WTC11 (cell line): ENCODE measurements at regions not wholly inside any gene's neighbourhood (a gene's known extent, or its start where the extent isn't known, plus 50 kb on each side); places are given as distances from the start of the nearest gene placed in this dataset.

Experiments used
- ATAC-seq: fragments of 200-7000 bp; cut with Tn5 transposase; 2 replicates; pipeline ENCODE4 v1.10.0; 2021; ENCODE audit warnings: mild to moderate bottlenecking, moderate library complexity
- CTCF ChIA-PET: fragments of 300-600 bp; sonication (Branson Sonifier 250); formaldehyde crosslinking; loops from one replicate; lab custom pipeline; 2021; ENCODE audit warnings: antibody characterized with exemption; lab: Charles Lee
- POLR2A ChIA-PET: fragments of 350-600 bp; sonication (Branson Sonifier 250); formaldehyde crosslinking; loops from one replicate; lab custom pipeline; 2021; ENCODE audit warnings: antibody characterized with exemption; lab: Charles Lee
- DNase-seq: peaks from one replicate; pipeline ENCODE4 v3.0.0; 2021; ENCODE audit warnings: low spot score
- H3K27ac Mint-ChIP-seq: 2 replicates; pipeline ENCODE4 v1.8.0; 2021; ENCODE audit warnings: mixed read lengths
- H3K27me3 Mint-ChIP-seq: 2 replicates; pipeline ENCODE4 v1.8.0; 2021; ENCODE audit warnings: low read depth, mild to moderate bottlenecking, moderate library complexity, mixed read lengths
- H3K36me3 Mint-ChIP-seq: 2 replicates; pipeline ENCODE4 v1.8.0; 2021; ENCODE audit warnings: mixed read lengths
- H3K4me1 Mint-ChIP-seq: 2 replicates; pipeline ENCODE4 v1.8.0; 2022; ENCODE audit warnings: mixed read lengths
- H3K4me3 Mint-ChIP-seq: 2 replicates; pipeline ENCODE4 v1.8.0; 2021; ENCODE audit warnings: mild to moderate bottlenecking, moderate library complexity, mixed read lengths
- H3K9me3 Mint-ChIP-seq: 2 replicates; pipeline ENCODE4 v1.8.0; 2021; ENCODE audit warnings: mixed read lengths
- ATF1 ChIP-seq: sonication (generic); formaldehyde crosslinking; IDR thresholded peaks from 2 replicates; pipeline ENCODE4 v1.8.1; 2023; ENCODE audit warnings: mild to moderate bottlenecking, moderate library complexity, missing genetic modification reagents
- CBFB ChIP-seq: sonication (generic); formaldehyde crosslinking; IDR thresholded peaks from 2 replicates; pipeline ENCODE4 v1.8.1; 2022; ENCODE audit warnings: mild to moderate bottlenecking, low read depth, missing genetic modification reagents
- GABPB1 ChIP-seq: sonication (generic); formaldehyde crosslinking; IDR thresholded peaks from 2 replicates; pipeline ENCODE4 v1.8.1; 2023; ENCODE audit warnings: mild to moderate bottlenecking, missing genetic modification reagents
- GRHL2 ChIP-seq: fragments of 250-450 bp; sonication (Bioruptor Pico); IDR thresholded peaks from 2 replicates; pipeline ENCODE4 v1.8.0; 2022; ENCODE audit warnings: mild to moderate bottlenecking, moderate library complexity; ENCODE audit not compliant: insufficient replicate concordance, severe bottlenecking
- TCF7 ChIP-seq: sonication (generic); formaldehyde crosslinking; IDR thresholded peaks from 2 replicates; pipeline ENCODE4 v1.8.0; 2022; ENCODE audit warnings: mild to moderate bottlenecking, low read depth, missing genetic modification reagents, moderate library complexity
- TEAD1 ChIP-seq: sonication (generic); formaldehyde crosslinking; IDR thresholded peaks from 2 replicates; pipeline ENCODE4 v1.8.0; 2022; ENCODE audit warnings: mild to moderate bottlenecking, missing genetic modification reagents
- ZNF263 ChIP-seq: sonication (generic); formaldehyde crosslinking; IDR thresholded peaks from 2 replicates; pipeline ENCODE4 v1.8.1; 2022; ENCODE audit warnings: low read depth, mild to moderate bottlenecking, moderate library complexity, missing genetic modification reagents
- TF ChIP-seq, protein P1 (sequence below): fragments of 250-450 bp; sonication (Bioruptor Pico); IDR thresholded peaks from 2 replicates; pipeline ENCODE4 v1.9.0; 2021; ENCODE audit warnings: mild to moderate bottlenecking
- TF ChIP-seq, protein P2 (sequence below): fragments of 250-450 bp; sonication (Bioruptor Pico); IDR thresholded peaks from 2 replicates; pipeline ENCODE4 v1.9.0; 2021; ENCODE audit warnings: mild to moderate bottlenecking
- TF ChIP-seq, protein P3 (sequence below): sonication (generic); formaldehyde crosslinking; conservative IDR thresholded peaks from 2 replicates; pipeline ENCODE4 v1.8.1; 2022; ENCODE audit warnings: mild to moderate bottlenecking, missing genetic modification reagents
- TF ChIP-seq, protein P4 (sequence below): fragments of 250-450 bp; sonication (Bioruptor Pico); IDR thresholded peaks from 2 replicates; pipeline ENCODE4 v1.8.0; 2021; ENCODE audit warnings: mild to moderate bottlenecking
- TF ChIP-seq, protein P5 (sequence below): fragments of 250-450 bp; sonication (Bioruptor Pico); IDR thresholded peaks from 2 replicates; pipeline ENCODE4 v1.9.0; 2021; ENCODE audit warnings: moderate library complexity, mild to moderate bottlenecking, inconsistent platforms, borderline replicate concordance
- TF ChIP-seq, protein P6 (sequence below): sonication (generic); formaldehyde crosslinking; conservative IDR thresholded peaks from 2 replicates; pipeline ENCODE4 v1.8.1; 2023; ENCODE audit warnings: mild to moderate bottlenecking, low read depth, missing genetic modification reagents, moderate library complexity
- TF ChIP-seq, protein P7 (sequence below): sonication (generic); formaldehyde crosslinking; IDR thresholded peaks from 2 replicates; pipeline ENCODE4 v1.8.0; 2023; ENCODE audit warnings: missing genetic modification reagents, mild to moderate bottlenecking, borderline replicate concordance
- TF ChIP-seq, protein P8 (sequence below): sonication (generic); formaldehyde crosslinking; IDR thresholded peaks from 2 replicates; pipeline ENCODE4 v1.8.1; 2022; ENCODE audit warnings: low read depth, mild to moderate bottlenecking, moderate library complexity, missing genetic modification reagents, borderline replicate concordance
- TF ChIP-seq, protein P9 (sequence below): sonication (generic); formaldehyde crosslinking; IDR thresholded peaks from 2 replicates; pipeline ENCODE4 v1.8.1; 2022; ENCODE audit warnings: mild to moderate bottlenecking, missing genetic modification reagents, moderate library complexity, borderline replicate concordance

DNA sequence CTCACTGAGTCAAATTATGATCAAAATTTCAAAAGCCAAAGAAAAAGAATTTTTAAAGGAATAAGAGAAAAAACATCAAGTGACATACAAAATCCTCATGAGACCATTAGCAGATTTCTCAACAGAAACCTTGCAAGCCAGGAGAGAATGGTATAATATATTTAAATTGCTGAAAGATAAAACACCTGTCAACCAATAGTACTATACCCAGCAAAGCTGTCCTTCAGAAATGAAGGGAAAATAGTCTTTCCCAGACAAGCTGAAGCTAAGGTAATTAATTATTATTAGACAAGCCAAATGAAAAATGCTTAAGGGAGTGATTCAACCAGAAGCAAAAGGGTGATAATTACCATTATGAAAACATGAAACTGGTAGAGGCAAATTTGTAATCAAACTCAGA is 104.2 kb upstream of the TET2 start:
- peaks cover 21% of the 10 kb centered on the region for H3K9me3 Mint-ChIP-seq
- no peak overlapping the region for H3K27ac Mint-ChIP-seq
- H3K4me1 Mint-ChIP-seq, result no peaks in the 10 kb centered on the region
- POLR2A ChIA-PET, result no interaction called here
- ATAC-seq, result no peak
- TF ChIP-seq, protein P1, sequence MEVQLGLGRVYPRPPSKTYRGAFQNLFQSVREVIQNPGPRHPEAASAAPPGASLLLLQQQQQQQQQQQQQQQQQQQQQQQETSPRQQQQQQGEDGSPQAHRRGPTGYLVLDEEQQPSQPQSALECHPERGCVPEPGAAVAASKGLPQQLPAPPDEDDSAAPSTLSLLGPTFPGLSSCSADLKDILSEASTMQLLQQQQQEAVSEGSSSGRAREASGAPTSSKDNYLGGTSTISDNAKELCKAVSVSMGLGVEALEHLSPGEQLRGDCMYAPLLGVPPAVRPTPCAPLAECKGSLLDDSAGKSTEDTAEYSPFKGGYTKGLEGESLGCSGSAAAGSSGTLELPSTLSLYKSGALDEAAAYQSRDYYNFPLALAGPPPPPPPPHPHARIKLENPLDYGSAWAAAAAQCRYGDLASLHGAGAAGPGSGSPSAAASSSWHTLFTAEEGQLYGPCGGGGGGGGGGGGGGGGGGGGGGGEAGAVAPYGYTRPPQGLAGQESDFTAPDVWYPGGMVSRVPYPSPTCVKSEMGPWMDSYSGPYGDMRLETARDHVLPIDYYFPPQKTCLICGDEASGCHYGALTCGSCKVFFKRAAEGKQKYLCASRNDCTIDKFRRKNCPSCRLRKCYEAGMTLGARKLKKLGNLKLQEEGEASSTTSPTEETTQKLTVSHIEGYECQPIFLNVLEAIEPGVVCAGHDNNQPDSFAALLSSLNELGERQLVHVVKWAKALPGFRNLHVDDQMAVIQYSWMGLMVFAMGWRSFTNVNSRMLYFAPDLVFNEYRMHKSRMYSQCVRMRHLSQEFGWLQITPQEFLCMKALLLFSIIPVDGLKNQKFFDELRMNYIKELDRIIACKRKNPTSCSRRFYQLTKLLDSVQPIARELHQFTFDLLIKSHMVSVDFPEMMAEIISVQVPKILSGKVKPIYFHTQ, result no peak
- TF ChIP-seq TCF7 (CRISPR knock-in tag) (no peak), CBFB (CRISPR knock-in tag) (no peak), GABPB1 (CRISPR knock-in tag) (no peak), GRHL2 (CRISPR knock-in tag) (no peak)
- TF ChIP-seq, protein P2, sequence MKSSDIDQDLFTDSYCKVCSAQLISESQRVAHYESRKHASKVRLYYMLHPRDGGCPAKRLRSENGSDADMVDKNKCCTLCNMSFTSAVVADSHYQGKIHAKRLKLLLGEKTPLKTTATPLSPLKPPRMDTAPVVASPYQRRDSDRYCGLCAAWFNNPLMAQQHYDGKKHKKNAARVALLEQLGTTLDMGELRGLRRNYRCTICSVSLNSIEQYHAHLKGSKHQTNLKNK (CRISPR knock-in tag), result no peak
- TF ChIP-seq, protein P3, sequence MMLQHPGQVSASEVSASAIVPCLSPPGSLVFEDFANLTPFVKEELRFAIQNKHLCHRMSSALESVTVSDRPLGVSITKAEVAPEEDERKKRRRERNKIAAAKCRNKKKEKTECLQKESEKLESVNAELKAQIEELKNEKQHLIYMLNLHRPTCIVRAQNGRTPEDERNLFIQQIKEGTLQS (CRISPR knock-in tag), result no peak
- TF ChIP-seq, protein P4, sequence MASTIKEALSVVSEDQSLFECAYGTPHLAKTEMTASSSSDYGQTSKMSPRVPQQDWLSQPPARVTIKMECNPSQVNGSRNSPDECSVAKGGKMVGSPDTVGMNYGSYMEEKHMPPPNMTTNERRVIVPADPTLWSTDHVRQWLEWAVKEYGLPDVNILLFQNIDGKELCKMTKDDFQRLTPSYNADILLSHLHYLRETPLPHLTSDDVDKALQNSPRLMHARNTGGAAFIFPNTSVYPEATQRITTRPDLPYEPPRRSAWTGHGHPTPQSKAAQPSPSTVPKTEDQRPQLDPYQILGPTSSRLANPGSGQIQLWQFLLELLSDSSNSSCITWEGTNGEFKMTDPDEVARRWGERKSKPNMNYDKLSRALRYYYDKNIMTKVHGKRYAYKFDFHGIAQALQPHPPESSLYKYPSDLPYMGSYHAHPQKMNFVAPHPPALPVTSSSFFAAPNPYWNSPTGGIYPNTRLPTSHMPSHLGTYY (CRISPR knock-in tag), result no peak
- TF ChIP-seq, protein P5, sequence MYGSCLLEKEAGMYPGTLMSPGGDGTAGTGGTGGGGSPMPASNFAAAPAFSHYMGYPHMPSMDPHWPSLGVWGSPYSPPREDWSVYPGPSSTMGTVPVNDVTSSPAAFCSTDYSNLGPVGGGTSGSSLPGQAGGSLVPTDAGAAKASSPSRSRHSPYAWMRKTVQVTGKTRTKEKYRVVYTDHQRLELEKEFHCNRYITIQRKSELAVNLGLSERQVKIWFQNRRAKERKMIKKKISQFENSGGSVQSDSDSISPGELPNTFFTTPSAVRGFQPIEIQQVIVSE (CRISPR knock-in tag), result no peak
- TF ChIP-seq, protein P6, sequence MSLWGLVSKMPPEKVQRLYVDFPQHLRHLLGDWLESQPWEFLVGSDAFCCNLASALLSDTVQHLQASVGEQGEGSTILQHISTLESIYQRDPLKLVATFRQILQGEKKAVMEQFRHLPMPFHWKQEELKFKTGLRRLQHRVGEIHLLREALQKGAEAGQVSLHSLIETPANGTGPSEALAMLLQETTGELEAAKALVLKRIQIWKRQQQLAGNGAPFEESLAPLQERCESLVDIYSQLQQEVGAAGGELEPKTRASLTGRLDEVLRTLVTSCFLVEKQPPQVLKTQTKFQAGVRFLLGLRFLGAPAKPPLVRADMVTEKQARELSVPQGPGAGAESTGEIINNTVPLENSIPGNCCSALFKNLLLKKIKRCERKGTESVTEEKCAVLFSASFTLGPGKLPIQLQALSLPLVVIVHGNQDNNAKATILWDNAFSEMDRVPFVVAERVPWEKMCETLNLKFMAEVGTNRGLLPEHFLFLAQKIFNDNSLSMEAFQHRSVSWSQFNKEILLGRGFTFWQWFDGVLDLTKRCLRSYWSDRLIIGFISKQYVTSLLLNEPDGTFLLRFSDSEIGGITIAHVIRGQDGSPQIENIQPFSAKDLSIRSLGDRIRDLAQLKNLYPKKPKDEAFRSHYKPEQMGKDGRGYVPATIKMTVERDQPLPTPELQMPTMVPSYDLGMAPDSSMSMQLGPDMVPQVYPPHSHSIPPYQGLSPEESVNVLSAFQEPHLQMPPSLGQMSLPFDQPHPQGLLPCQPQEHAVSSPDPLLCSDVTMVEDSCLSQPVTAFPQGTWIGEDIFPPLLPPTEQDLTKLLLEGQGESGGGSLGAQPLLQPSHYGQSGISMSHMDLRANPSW (CRISPR knock-in tag), result no peak
- peaks cover 3% of the 10 kb centered on the region for H3K27me3 Mint-ChIP-seq
- no peak for DNase-seq
- CTCF ChIA-PET, result no interaction called here
- H3K4me3 Mint-ChIP-seq, result no peak overlapping the region
- no peaks in the 10 kb centered on the region for H3K36me3 Mint-ChIP-seq

DNA sequence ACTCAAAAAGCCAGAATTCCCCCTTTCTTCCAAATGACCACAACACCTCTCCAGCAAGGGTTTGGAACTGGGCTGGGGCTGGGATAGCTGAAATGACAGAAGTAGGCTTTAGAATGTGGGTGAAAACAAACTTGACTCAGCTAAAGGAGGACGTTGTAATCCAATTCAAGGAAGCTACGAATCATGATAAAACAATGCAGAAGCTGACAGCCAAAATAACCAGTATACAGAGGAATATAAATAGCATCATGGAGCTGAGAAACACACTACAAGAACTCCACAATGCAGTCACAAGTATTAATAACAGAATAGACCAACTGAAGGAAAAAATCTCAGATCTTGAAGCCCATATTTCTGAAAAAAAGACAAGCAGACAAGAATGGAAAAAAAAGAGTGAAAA is 95.8 kb upstream of the TET2 start:
- ATAC-seq (no peak), DNase-seq (no peak)
- Mint-ChIP-seq H3K27ac (no peak overlapping the region), H3K4me1 (no peaks in the 10 kb centered on the region), H3K4me3 (no peak overlapping the region), H3K9me3 (peaks cover 19% of the 10 kb centered on the region)
- POLR2A ChIA-PET, result no interaction called here
- TF ChIP-seq, protein P7, sequence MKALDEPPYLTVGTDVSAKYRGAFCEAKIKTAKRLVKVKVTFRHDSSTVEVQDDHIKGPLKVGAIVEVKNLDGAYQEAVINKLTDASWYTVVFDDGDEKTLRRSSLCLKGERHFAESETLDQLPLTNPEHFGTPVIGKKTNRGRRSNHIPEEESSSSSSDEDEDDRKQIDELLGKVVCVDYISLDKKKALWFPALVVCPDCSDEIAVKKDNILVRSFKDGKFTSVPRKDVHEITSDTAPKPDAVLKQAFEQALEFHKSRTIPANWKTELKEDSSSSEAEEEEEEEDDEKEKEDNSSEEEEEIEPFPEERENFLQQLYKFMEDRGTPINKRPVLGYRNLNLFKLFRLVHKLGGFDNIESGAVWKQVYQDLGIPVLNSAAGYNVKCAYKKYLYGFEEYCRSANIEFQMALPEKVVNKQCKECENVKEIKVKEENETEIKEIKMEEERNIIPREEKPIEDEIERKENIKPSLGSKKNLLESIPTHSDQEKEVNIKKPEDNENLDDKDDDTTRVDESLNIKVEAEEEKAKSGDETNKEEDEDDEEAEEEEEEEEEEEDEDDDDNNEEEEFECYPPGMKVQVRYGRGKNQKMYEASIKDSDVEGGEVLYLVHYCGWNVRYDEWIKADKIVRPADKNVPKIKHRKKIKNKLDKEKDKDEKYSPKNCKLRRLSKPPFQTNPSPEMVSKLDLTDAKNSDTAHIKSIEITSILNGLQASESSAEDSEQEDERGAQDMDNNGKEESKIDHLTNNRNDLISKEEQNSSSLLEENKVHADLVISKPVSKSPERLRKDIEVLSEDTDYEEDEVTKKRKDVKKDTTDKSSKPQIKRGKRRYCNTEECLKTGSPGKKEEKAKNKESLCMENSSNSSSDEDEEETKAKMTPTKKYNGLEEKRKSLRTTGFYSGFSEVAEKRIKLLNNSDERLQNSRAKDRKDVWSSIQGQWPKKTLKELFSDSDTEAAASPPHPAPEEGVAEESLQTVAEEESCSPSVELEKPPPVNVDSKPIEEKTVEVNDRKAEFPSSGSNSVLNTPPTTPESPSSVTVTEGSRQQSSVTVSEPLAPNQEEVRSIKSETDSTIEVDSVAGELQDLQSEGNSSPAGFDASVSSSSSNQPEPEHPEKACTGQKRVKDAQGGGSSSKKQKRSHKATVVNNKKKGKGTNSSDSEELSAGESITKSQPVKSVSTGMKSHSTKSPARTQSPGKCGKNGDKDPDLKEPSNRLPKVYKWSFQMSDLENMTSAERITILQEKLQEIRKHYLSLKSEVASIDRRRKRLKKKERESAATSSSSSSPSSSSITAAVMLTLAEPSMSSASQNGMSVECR (CRISPR knock-in tag), result no peak
- TF ChIP-seq, protein P8, sequence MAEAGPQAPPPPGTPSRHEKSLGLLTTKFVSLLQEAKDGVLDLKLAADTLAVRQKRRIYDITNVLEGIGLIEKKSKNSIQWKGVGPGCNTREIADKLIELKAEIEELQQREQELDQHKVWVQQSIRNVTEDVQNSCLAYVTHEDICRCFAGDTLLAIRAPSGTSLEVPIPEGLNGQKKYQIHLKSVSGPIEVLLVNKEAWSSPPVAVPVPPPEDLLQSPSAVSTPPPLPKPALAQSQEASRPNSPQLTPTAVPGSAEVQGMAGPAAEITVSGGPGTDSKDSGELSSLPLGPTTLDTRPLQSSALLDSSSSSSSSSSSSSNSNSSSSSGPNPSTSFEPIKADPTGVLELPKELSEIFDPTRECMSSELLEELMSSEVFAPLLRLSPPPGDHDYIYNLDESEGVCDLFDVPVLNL (CRISPR knock-in tag), result no peak
- TF ChIP-seq TEAD1 (CRISPR knock-in tag), result no peak
- no peak for TF ChIP-seq ZNF263 (CRISPR knock-in tag)
- no peak for TF ChIP-seq ATF1 (CRISPR knock-in tag)
- TF ChIP-seq, protein P9, sequence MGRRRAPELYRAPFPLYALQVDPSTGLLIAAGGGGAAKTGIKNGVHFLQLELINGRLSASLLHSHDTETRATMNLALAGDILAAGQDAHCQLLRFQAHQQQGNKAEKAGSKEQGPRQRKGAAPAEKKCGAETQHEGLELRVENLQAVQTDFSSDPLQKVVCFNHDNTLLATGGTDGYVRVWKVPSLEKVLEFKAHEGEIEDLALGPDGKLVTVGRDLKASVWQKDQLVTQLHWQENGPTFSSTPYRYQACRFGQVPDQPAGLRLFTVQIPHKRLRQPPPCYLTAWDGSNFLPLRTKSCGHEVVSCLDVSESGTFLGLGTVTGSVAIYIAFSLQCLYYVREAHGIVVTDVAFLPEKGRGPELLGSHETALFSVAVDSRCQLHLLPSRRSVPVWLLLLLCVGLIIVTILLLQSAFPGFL (CRISPR knock-in tag), result no peak
- TF ChIP-seq, all 79 proteins: peak for 0
- peaks cover 6% of the 10 kb centered on the region for H3K27me3 Mint-ChIP-seq
- H3K36me3 Mint-ChIP-seq, result no peaks in the 10 kb centered on the region
- CTCF ChIA-PET, result no interaction called here
